PC-9 (cell line): ENCODE measurements at regions not wholly inside any gene's neighbourhood (a gene's known extent, or its start where the extent isn't known, plus 50 kb on each side); places are given as distances from the start of the nearest gene placed in this dataset.
A peak's percentile ranks its signal among the peaks of the same experiment; 100 is the strongest.

ENCODE experiments used
- BruUV-seq: library from RNA; stranded (reverse); fragments of 400-500 nt; replicated peaks from 2 replicates; lab custom pipeline; 2021; lab: Mats Ljungman, UMichigan
- CTCF ChIA-PET: fragments of 300-600 bp; sonication (Branson Sonifier 250); formaldehyde crosslinking; loops from one replicate; lab custom pipeline; 2022; ENCODE audit warnings: antibody characterized with exemption; lab: Charles Lee
- POLR2A ChIA-PET: fragments of 300-600 bp; sonication (Branson Sonifier 250); formaldehyde crosslinking; loops from one replicate; lab custom pipeline; 2022; ENCODE audit warnings: antibody characterized with exemption; ENCODE audit not compliant: unreplicated experiment; lab: Charles Lee
- DNase-seq, 2 experiments: peaks; one replicate each; pipeline versions ENCODE4 v3.0.0 to v3.0.0-alpha.2; 2015 to 2022; ENCODE audit warnings: mixed read lengths in 1 of 2
- H2AFZ ChIP-seq: fragments of 200-600 bp; sonication (generic); 2 replicates; pipeline ENCODE4 v1.8.1; 2017; ENCODE audit warnings: antibody characterized with exemption
- H3F3A ChIP-seq: fragments of 200-600 bp; sonication (generic); 2 replicates; pipeline ENCODE4 v1.8.1; 2017; ENCODE audit warnings: antibody characterized with exemption, mild to moderate bottlenecking, low read depth; ENCODE audit not compliant: insufficient read depth
- H3K27ac ChIP-seq: fragments of 200-600 bp; sonication (generic); 2 replicates; pipeline ENCODE4 v1.6.1; 2016; ENCODE audit warnings: mixed run types
- H3K27me3 ChIP-seq: fragments of 200-600 bp; sonication (generic); 2 replicates; pipeline ENCODE4 v1.6.1; 2016; ENCODE audit warnings: low read depth, mixed run types; ENCODE audit not compliant: insufficient read depth
- H3K36me3 ChIP-seq: fragments of 200-600 bp; sonication (generic); 2 replicates; pipeline ENCODE4 v1.6.1; 2016; ENCODE audit warnings: low read depth, mixed run types
- H3K4me1 ChIP-seq: fragments of 200-600 bp; sonication (generic); replicated peaks from 2 replicates; pipeline ENCODE4 v1.6.1; 2016; ENCODE audit warnings: mixed run types; ENCODE audit not compliant: insufficient read depth
- H3K4me2 ChIP-seq: fragments of 200-600 bp; sonication (generic); 2 replicates; pipeline ENCODE4 v1.6.1; 2017; ENCODE audit warnings: mixed run types
- H3K4me3 ChIP-seq: fragments of 200-600 bp; sonication (generic); 2 replicates; pipeline ENCODE4 v1.6.1; 2016; ENCODE audit warnings: mixed run types
- H3K79me2 ChIP-seq: fragments of 200-600 bp; sonication (generic); 2 replicates; pipeline ENCODE4 v1.6.1; 2017; ENCODE audit warnings: low read depth, mixed run types
- H3K9me2 ChIP-seq: fragments of 200-600 bp; sonication (generic); 2 replicates; pipeline ENCODE4 v1.8.1; 2017; ENCODE audit warnings: mild to moderate bottlenecking; ENCODE audit not compliant: insufficient read depth
- H3K9me3 ChIP-seq: fragments of 200-600 bp; sonication (generic); 2 replicates; pipeline ENCODE4 v1.8.1; 2016; ENCODE audit warnings: low read depth; ENCODE audit not compliant: insufficient read depth
- H4K20me1 ChIP-seq: fragments of 200-600 bp; sonication (generic); 2 replicates; pipeline ENCODE4 v1.8.1; 2017; ENCODE audit not compliant: insufficient read depth
- EZH2 ChIP-seq: fragments of 200-600 bp; sonication (generic); IDR thresholded peaks from 2 replicates; pipeline ENCODE4 v1.8.0; 2017; ENCODE audit warnings: antibody characterized with exemption, low read depth
- intact Hi-C: fragments of 100-400 bp; cut with micrococcal nuclease; formaldehyde crosslinking; loops from one replicate; pipeline ENCODE4 v1.10.0; 2022; ENCODE audit not compliant: unreplicated experiment
- TF ChIP-seq, protein P1 (sequence below): fragments of 200-600 bp; sonication (generic); conservative IDR thresholded peaks from 2 replicates; pipeline ENCODE4 v1.6.1; 2017; ENCODE audit warnings: mixed run types, antibody characterized with exemption, mild to moderate bottlenecking, moderate library complexity

GRCh38 chr22:45067731-45068130 is 57.9 kb upstream of the PHF21B start:
- no peaks in the 10 kb centered on the region for H3K9me2 ChIP-seq
- H4K20me1 ChIP-seq = no peaks in the 10 kb centered on the region
- H3K4me2 ChIP-seq = 0 out of 2 replicates have a peak overlapping the region, but pooled peaks have one; percentile 24
- H3K79me2 ChIP-seq = no peaks in the 10 kb centered on the region
- ChIA-PET CTCF (no interaction called here), POLR2A (interaction anchor here (0.6 kb wide), 1 partner anchor 11 kb away, joined by 3 read pairs; no protein-coding TSS in a partner anchor)
- peaks cover 53% of the 10 kb centered on the region for H3K4me1 ChIP-seq
- no TSS peak for BruUV-seq
- TF ChIP-seq EZH2 = no peak
- TF ChIP-seq, protein P1, sequence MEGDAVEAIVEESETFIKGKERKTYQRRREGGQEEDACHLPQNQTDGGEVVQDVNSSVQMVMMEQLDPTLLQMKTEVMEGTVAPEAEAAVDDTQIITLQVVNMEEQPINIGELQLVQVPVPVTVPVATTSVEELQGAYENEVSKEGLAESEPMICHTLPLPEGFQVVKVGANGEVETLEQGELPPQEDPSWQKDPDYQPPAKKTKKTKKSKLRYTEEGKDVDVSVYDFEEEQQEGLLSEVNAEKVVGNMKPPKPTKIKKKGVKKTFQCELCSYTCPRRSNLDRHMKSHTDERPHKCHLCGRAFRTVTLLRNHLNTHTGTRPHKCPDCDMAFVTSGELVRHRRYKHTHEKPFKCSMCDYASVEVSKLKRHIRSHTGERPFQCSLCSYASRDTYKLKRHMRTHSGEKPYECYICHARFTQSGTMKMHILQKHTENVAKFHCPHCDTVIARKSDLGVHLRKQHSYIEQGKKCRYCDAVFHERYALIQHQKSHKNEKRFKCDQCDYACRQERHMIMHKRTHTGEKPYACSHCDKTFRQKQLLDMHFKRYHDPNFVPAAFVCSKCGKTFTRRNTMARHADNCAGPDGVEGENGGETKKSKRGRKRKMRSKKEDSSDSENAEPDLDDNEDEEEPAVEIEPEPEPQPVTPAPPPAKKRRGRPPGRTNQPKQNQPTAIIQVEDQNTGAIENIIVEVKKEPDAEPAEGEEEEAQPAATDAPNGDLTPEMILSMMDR = no peak
- H3K27me3 ChIP-seq = no peaks in the 10 kb centered on the region
- intact Hi-C loops = no loop called here
- H3K4me3 ChIP-seq = no peak overlapping the region
- peaks cover 22% of the 10 kb centered on the region; the same call in 1 of the 2 replicates for H3F3A ChIP-seq
- no peaks in the 10 kb centered on the region for H3K9me3 ChIP-seq
- H3K27ac ChIP-seq = no peak overlapping the region
- H3K36me3 ChIP-seq = no peaks in the 10 kb centered on the region
- no peak for DNase-seq
- no peak overlapping the region for H2AFZ ChIP-seq

GRCh38 chr22:45069925-45070324 is 60.1 kb upstream of the PHF21B start:
- Histone ChIP-seq H4K20me1 (no peaks in the 10 kb centered on the region), H3K9me3 (no peaks in the 10 kb centered on the region), H3K9me2 (no peaks in the 10 kb centered on the region), H2AFZ (no peak overlapping the region), H3F3A (peaks cover 17% of the 10 kb centered on the region; the same call in 1 of the 2 replicates), H3K4me3 (no peak overlapping the region), H3K4me1 (peaks cover 45% of the 10 kb centered on the region), H3K27ac (no peak overlapping the region), H3K79me2 (no peaks in the 10 kb centered on the region), H3K27me3 (no peaks in the 10 kb centered on the region), H3K4me2 (peak overlapping the region; percentile 46), H3K36me3 (no peaks in the 10 kb centered on the region)
- peak; percentile 46 to 55 for DNase-seq
- TF ChIP-seq EZH2 = no peak
- TF ChIP-seq, protein P1 = no peak
- ChIA-PET CTCF (no interaction called here), POLR2A (no interaction called here)
- no TSS peak for BruUV-seq
- intact Hi-C loops = no loop called here

- POLR2A ChIA-PET = interaction anchor here (0.6 kb wide), 1 partner anchor 382 kb away, joined by 4 read pairs; no protein-coding TSS in a partner anchor
- Histone ChIP-seq H4K20me1 (no peaks in the 10 kb centered on the region), H3K9me3 (no peaks in the 10 kb centered on the region), H3K4me1 (peaks cover 42% of the 10 kb centered on the region), H3F3A (peaks cover 13% of the 10 kb centered on the region; the same call in 1 of the 2 replicates), H3K9me2 (no peaks in the 10 kb centered on the region), H3K4me2 (peak overlapping the region; percentile 81), H2AFZ (0 out of 2 replicates have a peak overlapping the region, but pooled peaks have one; percentile 62), H3K27me3 (peaks cover 14% of the 10 kb centered on the region), H3K27ac (no peak overlapping the region), H3K36me3 (no peaks in the 10 kb centered on the region), H3K79me2 (no peaks in the 10 kb centered on the region), H3K4me3 (peak overlapping the region; percentile 46; the same call in 1 of the 2 replicates)
- no peak for DNase-seq
- no TSS peak for BruUV-seq
- TF ChIP-seq EZH2 = no peak
- TF ChIP-seq, protein P1 = no peak
- intact Hi-C loops = no loop called here
- CTCF ChIA-PET = no interaction called here
These were observed 61.8 kb upstream of the PHF21B start for GRCh38 chr22:45071618-45072017.
